ENCODE measurements at regions not wholly inside any gene's neighbourhood (a gene's known extent, or its start where the extent isn't known, plus 50 kb on each side); places are given as distances from the start of the nearest gene placed in this dataset.

DNA sequence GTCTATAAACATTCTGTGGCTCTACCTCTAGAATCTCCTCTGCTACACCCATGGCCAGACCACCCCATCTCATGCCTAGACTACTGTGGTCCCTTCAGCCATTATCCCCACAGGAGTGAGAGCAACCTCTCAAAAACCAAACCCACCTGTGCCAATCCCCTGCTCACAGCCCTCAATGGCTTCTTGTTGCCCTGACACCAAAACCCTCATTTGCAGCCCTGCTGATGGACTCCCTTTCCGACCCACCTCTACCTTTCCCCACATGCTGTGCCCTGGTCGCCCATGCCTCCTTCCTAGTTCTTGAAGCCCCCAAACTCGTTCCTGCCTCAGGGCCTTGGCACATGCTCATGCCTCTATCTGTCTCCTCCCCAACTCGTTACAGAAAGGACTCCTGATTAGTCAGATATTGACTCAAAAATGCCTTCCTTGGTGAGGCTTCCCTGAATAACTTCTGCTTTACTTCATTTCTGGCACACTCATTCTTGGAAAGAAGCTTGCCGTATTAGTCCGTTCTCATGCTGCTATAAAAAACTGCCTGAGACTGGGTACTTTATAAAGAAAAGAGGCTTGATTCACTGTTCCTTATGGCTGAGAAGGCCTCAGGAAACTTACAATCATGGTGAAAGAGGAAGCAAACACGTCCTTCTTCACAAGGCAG lies 104.2 kb downstream of the TEX36 start:
- no peak for DNase-seq
- no peak for TF ChIP-seq EP300 (IDR thresholded peaks at IDR 0.05; ENCODE audit: low read depth)
- TF ChIP-seq, protein P1, sequence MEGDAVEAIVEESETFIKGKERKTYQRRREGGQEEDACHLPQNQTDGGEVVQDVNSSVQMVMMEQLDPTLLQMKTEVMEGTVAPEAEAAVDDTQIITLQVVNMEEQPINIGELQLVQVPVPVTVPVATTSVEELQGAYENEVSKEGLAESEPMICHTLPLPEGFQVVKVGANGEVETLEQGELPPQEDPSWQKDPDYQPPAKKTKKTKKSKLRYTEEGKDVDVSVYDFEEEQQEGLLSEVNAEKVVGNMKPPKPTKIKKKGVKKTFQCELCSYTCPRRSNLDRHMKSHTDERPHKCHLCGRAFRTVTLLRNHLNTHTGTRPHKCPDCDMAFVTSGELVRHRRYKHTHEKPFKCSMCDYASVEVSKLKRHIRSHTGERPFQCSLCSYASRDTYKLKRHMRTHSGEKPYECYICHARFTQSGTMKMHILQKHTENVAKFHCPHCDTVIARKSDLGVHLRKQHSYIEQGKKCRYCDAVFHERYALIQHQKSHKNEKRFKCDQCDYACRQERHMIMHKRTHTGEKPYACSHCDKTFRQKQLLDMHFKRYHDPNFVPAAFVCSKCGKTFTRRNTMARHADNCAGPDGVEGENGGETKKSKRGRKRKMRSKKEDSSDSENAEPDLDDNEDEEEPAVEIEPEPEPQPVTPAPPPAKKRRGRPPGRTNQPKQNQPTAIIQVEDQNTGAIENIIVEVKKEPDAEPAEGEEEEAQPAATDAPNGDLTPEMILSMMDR (IDR thresholded peaks at IDR 0.05) = no peak
- TF ChIP-seq POLR2AphosphoS5 (IDR thresholded peaks at IDR 0.05) = no peak
- no peak for TF ChIP-seq POLR2A (IDR thresholded peaks at IDR 0.05)
- Histone ChIP-seq H3K9me3 (no peaks in the 10 kb centered on the region), H3K4me1 (no peaks in the 10 kb centered on the region), H3K4me3 (no peak overlapping the region), H3K27ac (no peak overlapping the region), H3K27me3 (no peaks in the 10 kb centered on the region), H3K36me3 (no peaks in the 10 kb centered on the region)
- intact Hi-C loops (cut with DNase I; ENCODE audit: low total_unique reads) = no loop called here
- WGBS, 2 donors (ENCODE audit: low coverage in 1 of 2) = 60% methylated on average over 1 to 7 of the region's 7 CpGs
- in situ Hi-C loops (cut with MboI; ENCODE audit: low pct_ligation_motif_present in 1 of 4, low pct_unique_long_range_greater_than_20kb in 1 of 4, low sequenced_read_pairs in 3 of 4) = no loop called here

DNA sequence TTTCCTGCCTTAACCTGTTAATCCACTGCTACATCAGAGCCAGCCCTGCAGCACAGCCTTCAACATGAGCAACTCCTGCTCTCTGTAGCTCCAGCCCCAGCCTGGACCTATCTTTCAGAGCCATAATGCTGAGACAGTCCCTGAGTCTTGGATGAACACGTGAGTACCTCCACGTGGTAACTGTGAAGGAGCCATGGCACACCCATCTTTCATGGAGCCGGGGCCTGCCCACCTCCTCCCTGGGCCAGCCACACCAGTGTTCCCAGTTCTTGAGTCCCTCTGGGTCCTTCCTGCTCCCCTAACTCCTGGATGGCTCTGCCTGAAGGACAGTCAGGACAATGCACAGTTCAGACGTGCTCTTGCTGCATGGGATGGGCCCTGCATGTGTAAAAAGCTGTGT lies 107.1 kb downstream of the TEX36 start:
- TF ChIP-seq POLR2A (IDR thresholded peaks at IDR 0.05) (no peak), POLR2AphosphoS5 (IDR thresholded peaks at IDR 0.05) (no peak), EP300 (IDR thresholded peaks at IDR 0.05; ENCODE audit: low read depth) (no peak)
- TF ChIP-seq, protein P1 (IDR thresholded peaks at IDR 0.05) = no peak
- Histone ChIP-seq H3K9me3 (no peaks in the 10 kb centered on the region), H3K27ac (no peak overlapping the region), H3K27me3 (no peaks in the 10 kb centered on the region), H3K36me3 (no peaks in the 10 kb centered on the region), H3K4me1 (no peaks in the 10 kb centered on the region), H3K4me3 (no peak overlapping the region)
- WGBS, 2 donors (ENCODE audit: low coverage in 1 of 2) = 74% methylated on average over 4 of the region's 4 CpGs; no CpG with 5 or more reads in 1 of the 2 donors
- in situ Hi-C loops (cut with MboI; ENCODE audit: low pct_ligation_motif_present in 1 of 4, low pct_unique_long_range_greater_than_20kb in 1 of 4, low sequenced_read_pairs in 3 of 4) = no loop called here
- intact Hi-C loops (cut with DNase I; ENCODE audit: low total_unique reads) = no loop called here
- no peak for DNase-seq

DNA sequence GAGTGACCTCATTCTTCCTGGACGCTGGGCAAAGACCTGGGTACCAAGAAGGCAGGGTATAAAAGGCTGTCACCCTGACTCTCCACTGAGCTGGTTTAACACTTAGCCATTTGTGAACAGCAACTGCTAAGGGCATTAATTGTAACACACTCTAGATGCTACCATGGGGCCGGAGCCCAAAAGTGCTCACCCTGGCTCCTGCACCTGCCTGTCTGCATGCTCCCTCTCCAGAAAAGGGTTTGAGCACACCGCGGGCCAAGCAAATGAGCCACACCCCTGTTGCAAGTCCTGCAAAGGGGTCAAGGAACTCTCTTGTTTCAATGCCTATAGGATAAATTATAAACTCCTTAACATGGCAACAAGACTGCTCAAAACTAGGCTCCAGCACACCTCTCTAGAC lies 114.8 kb downstream of the TEX36 start:
- in situ Hi-C loops (cut with MboI; ENCODE audit: low pct_ligation_motif_present in 1 of 4, low pct_unique_long_range_greater_than_20kb in 1 of 4, low sequenced_read_pairs in 3 of 4) = no loop called here
- Histone ChIP-seq H3K36me3 (no peaks in the 10 kb centered on the region), H3K4me3 (no peak overlapping the region), H3K4me1 (no peaks in the 10 kb centered on the region), H3K9me3 (no peaks in the 10 kb centered on the region), H3K27ac (no peak overlapping the region), H3K27me3 (no peaks in the 10 kb centered on the region)
- TF ChIP-seq, protein P1 (IDR thresholded peaks at IDR 0.05) = no peak
- no peak for TF ChIP-seq POLR2AphosphoS5 (IDR thresholded peaks at IDR 0.05)
- TF ChIP-seq EP300 (IDR thresholded peaks at IDR 0.05; ENCODE audit: low read depth) = no peak
- TF ChIP-seq POLR2A (IDR thresholded peaks at IDR 0.05) = no peak
- intact Hi-C loops (cut with DNase I; ENCODE audit: low total_unique reads) = no loop called here
- WGBS, 2 donors (ENCODE audit: low coverage in 1 of 2) = 98 to 100% methylated on average over 1 to 4 of the region's 4 CpGs
- no peak for DNase-seq

DNA sequence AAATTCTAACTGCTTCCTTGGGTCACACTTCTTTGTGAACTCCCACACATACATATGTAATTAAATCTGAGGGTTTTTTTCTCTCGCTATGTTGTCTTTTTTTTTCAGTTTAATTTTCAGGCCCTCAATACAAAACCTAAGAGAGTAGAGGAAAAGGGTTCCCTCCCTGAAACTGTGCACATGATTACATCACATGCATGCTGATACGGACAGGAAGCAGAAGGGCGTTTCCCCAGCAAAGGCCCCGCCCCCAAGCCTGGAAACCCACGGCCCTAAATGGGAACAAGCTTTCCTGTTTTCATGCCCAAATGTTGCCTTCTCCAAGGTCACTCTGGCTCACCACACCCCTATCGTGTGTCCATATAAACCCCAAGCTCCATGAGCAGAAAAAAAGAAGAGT lies 115.4 kb downstream of the TEX36 start:
- Histone ChIP-seq H3K27ac (no peak overlapping the region), H3K36me3 (no peaks in the 10 kb centered on the region), H3K4me1 (no peaks in the 10 kb centered on the region), H3K4me3 (no peak overlapping the region), H3K9me3 (no peaks in the 10 kb centered on the region), H3K27me3 (no peaks in the 10 kb centered on the region)
- DNase-seq = no peak
- in situ Hi-C loops (cut with MboI; ENCODE audit: low pct_ligation_motif_present in 1 of 4, low pct_unique_long_range_greater_than_20kb in 1 of 4, low sequenced_read_pairs in 3 of 4) = no loop called here
- WGBS, 2 donors (ENCODE audit: low coverage in 1 of 2) = 73 to 83% methylated on average over 1 to 6 of the region's 6 CpGs
- TF ChIP-seq POLR2AphosphoS5 (IDR thresholded peaks at IDR 0.05) (no peak), POLR2A (IDR thresholded peaks at IDR 0.05) (no peak), EP300 (IDR thresholded peaks at IDR 0.05; ENCODE audit: low read depth) (no peak)
- TF ChIP-seq, protein P1 (IDR thresholded peaks at IDR 0.05) = no peak
- intact Hi-C loops (cut with DNase I; ENCODE audit: low total_unique reads) = no loop called here
